OCI-LY1 (cell line): ENCODE measurements at regions not wholly inside any gene's neighbourhood (a gene's known extent, or its start where the extent isn't known, plus 50 kb on each side); places are given as distances from the start of the nearest gene placed in this dataset.

Experiments
- H2AFZ ChIP-seq: fragments of 200-600 bp; sonication (generic), shearing (Covaris generic); 2 replicates; pipeline ENCODE4 v1.6.0; 2014; ENCODE audit warnings: antibody characterized with exemption, mild to moderate bottlenecking, low read length
- H3F3A ChIP-seq: fragments of 200-600 bp; sonication (generic), shearing (Covaris generic); 2 replicates; pipeline ENCODE4 v1.6.0; 2014; ENCODE audit warnings: mild to moderate bottlenecking, antibody characterized with exemption, low read length, moderate library complexity; ENCODE audit not compliant: insufficient read depth
- H3K27ac ChIP-seq: fragments of 200-600 bp; sonication (generic); 2 replicates; pipeline ENCODE4 v1.5.1; 2014; ENCODE audit warnings: low read length, mixed run types, mild to moderate bottlenecking, low read depth; ENCODE audit not compliant: poor library complexity, severe bottlenecking
- H3K27me3 ChIP-seq: fragments of 200-600 bp; sonication (generic); 2 replicates; pipeline ENCODE4 v1.6.0; 2014; ENCODE audit warnings: antibody characterized with exemption, mild to moderate bottlenecking, low read length, moderate library complexity; ENCODE audit not compliant: insufficient read depth
- H3K36me3 ChIP-seq: fragments of 200-600 bp; sonication (generic); 2 replicates; pipeline ENCODE4 v1.6.1; 2014; ENCODE audit warnings: mild to moderate bottlenecking, antibody characterized with exemption, low read length, moderate library complexity, mixed read lengths; ENCODE audit not compliant: insufficient read depth
- H3K4me1 ChIP-seq: fragments of 200-600 bp; sonication (generic); 2 replicates; pipeline ENCODE4 v1.5.1; 2014; ENCODE audit warnings: mild to moderate bottlenecking, low read length, moderate library complexity; ENCODE audit not compliant: insufficient read depth, severe bottlenecking
- H3K4me2 ChIP-seq: fragments of 200-600 bp; sonication (generic), shearing (Covaris generic); 2 replicates; pipeline ENCODE4 v1.6.1; 2014; ENCODE audit warnings: low read length
- H3K4me3 ChIP-seq: fragments of 200-600 bp; sonication (generic); 2 replicates; pipeline ENCODE4 v1.5.1; 2014; ENCODE audit warnings: low read length, low read depth, mild to moderate bottlenecking, mixed read lengths; ENCODE audit not compliant: poor library complexity, severe bottlenecking
- H3K79me2 ChIP-seq: fragments of 200-600 bp; shearing (Covaris generic); 2 replicates; pipeline ENCODE4 v1.6.1; 2016; ENCODE audit warnings: mixed run types, low read length, mixed read lengths; ENCODE audit not compliant: insufficient read depth
- H3K9ac ChIP-seq: fragments of 200-600 bp; sonication (generic), shearing (Covaris generic); 2 replicates; pipeline ENCODE4 v1.6.1; 2014; ENCODE audit warnings: mild to moderate bottlenecking, low read length, mixed read lengths
- H3K9me2 ChIP-seq: fragments of 200-600 bp; sonication (generic), shearing (Covaris generic); 2 replicates; pipeline ENCODE4 v1.6.1; 2014; ENCODE audit warnings: low read depth, mild to moderate bottlenecking, low read length, mixed read lengths
- H3K9me3 ChIP-seq: fragments of 200-600 bp; shearing (Covaris generic); 2 replicates; pipeline ENCODE4 v1.6.1; 2014; ENCODE audit warnings: low read length, mixed read lengths
- H4K20me1 ChIP-seq: fragments of 200-600 bp; sonication (generic), shearing (Covaris generic); 2 replicates; pipeline ENCODE4 v1.6.0; 2016; ENCODE audit warnings: mild to moderate bottlenecking, low read length; ENCODE audit not compliant: insufficient read depth
- CTCF ChIP-seq: fragments of 200-600 bp; sonication (generic), shearing (Covaris generic); IDR thresholded peaks from 2 replicates; pipeline ENCODE4 v1.5.1; 2017; ENCODE audit warnings: mild to moderate bottlenecking, antibody characterized with exemption, low read length, moderate library complexity, mixed read lengths
- EZH2 ChIP-seq: fragments of 200-600 bp; sonication (generic), shearing (Covaris generic); IDR thresholded peaks from 2 replicates; pipeline ENCODE4 v1.8.0; 2017; ENCODE audit warnings: borderline replicate concordance, mixed run types, mild to moderate bottlenecking, antibody characterized with exemption, low read length, moderate library complexity, mixed read lengths

GRCh38 chr7:26549281-26549944 is 257.8 kb downstream of the SNX10 start:
- H3K4me3 ChIP-seq: no peak overlapping the region

GRCh38 chr7:26550492-26550891 is 258.8 kb downstream of the SNX10 start:
- H3K4me3 ChIP-seq: no peak overlapping the region
- no peaks in the 10 kb centered on the region for H3K27me3 ChIP-seq
- H3K9me3 ChIP-seq: no peaks in the 10 kb centered on the region
- no peak overlapping the region for H2AFZ ChIP-seq
- no peaks in the 10 kb centered on the region for H3F3A ChIP-seq
- H3K9me2 ChIP-seq: no peaks in the 10 kb centered on the region
- H3K4me1 ChIP-seq: no peaks in the 10 kb centered on the region
- TF ChIP-seq EZH2 (no peak), CTCF (no peak)
- H3K27ac ChIP-seq: no peak overlapping the region
- H3K9ac ChIP-seq: no peak overlapping the region
- no peak overlapping the region for H3K4me2 ChIP-seq
- H3K79me2 ChIP-seq: no peaks in the 10 kb centered on the region
- no peaks in the 10 kb centered on the region for H4K20me1 ChIP-seq
- H3K36me3 ChIP-seq: no peaks in the 10 kb centered on the region

More at GRCh38 chr7:26549281-26549944, 257.8 kb downstream of the SNX10 start:
- Histone ChIP-seq H3K4me2 (no peak overlapping the region), H4K20me1 (no peaks in the 10 kb centered on the region), H3K4me1 (no peaks in the 10 kb centered on the region), H3F3A (no peaks in the 10 kb centered on the region), H3K36me3 (no peaks in the 10 kb centered on the region), H3K27ac (no peak overlapping the region), H3K79me2 (no peaks in the 10 kb centered on the region), H3K9me3 (no peaks in the 10 kb centered on the region), H3K9me2 (no peaks in the 10 kb centered on the region), H2AFZ (no peak overlapping the region), H3K9ac (no peak overlapping the region), H3K27me3 (0 out of 2 replicates have a peak, but pooled peaks cover 8% of the 10 kb centered on the region)
- no peak for TF ChIP-seq CTCF

- H3K4me1 ChIP-seq: no peaks in the 10 kb centered on the region
Observed at GRCh38 chr7:26551740-26552139, 260.1 kb downstream of the SNX10 start.

More at GRCh38 chr7:26551740-26552139, 260.1 kb downstream of the SNX10 start:
- Histone ChIP-seq H3F3A (no peaks in the 10 kb centered on the region), H3K79me2 (no peaks in the 10 kb centered on the region), H3K36me3 (no peaks in the 10 kb centered on the region), H3K9me2 (no peaks in the 10 kb centered on the region), H4K20me1 (no peaks in the 10 kb centered on the region), H3K4me2 (no peak overlapping the region), H3K4me3 (no peak overlapping the region), H3K27me3 (no peaks in the 10 kb centered on the region), H3K9me3 (no peaks in the 10 kb centered on the region), H2AFZ (no peak overlapping the region), H3K27ac (no peak overlapping the region), H3K9ac (no peak overlapping the region)
- TF ChIP-seq CTCF: no peak
- no peak for TF ChIP-seq EZH2
